ENCODE measurements at regions not wholly inside any gene's neighbourhood (a gene's known extent, or its start where the extent isn't known, plus 50 kb on each side); places are given as distances from the start of the nearest gene placed in this dataset.

DNA sequence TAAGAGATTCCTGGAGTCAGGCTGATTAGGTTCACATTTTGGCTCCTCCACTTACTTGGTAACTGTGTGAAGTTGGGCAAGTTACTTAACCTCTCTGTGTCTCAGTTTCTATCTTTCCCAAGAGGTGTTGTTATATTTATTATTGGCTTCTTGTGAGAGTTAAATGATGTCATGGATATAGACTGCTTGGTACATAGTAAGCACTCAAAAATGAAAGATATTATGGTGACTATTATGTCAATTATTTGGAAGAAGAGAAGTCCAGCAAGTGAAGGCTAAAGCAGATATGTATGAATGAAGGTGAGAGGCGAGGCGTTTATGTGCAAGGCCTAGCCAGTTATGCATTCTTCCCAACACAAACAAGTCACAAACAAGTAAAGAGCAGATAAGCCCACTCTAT is 417.4 kb downstream of the TSN start:
- no peak for ATAC-seq (ENCODE audit: low FRiP score in 2 of 2)
- no peak overlapping the region for H3K27ac ChIP-seq
- no peak for TF ChIP-seq POLR2A (IDR thresholded peaks at IDR 0.05)
- TF ChIP-seq EP300 (IDR thresholded peaks at IDR 0.05) = no peak
- TF ChIP-seq CTCF (IDR thresholded peaks at IDR 0.05) = no peak
- H3K27me3 ChIP-seq = no peaks in the 10 kb centered on the region
- H3K4me1 ChIP-seq = no peaks in the 10 kb centered on the region
- WGBS, 2 donors = 88 to 96% methylated on average over 2 of the region's 2 CpGs
- H3K4me3 ChIP-seq = no peak overlapping the region
- no peak for DNase-seq
- H3K36me3 ChIP-seq = no peaks in the 10 kb centered on the region
- H3K9me3 ChIP-seq = no peaks in the 10 kb centered on the region

DNA sequence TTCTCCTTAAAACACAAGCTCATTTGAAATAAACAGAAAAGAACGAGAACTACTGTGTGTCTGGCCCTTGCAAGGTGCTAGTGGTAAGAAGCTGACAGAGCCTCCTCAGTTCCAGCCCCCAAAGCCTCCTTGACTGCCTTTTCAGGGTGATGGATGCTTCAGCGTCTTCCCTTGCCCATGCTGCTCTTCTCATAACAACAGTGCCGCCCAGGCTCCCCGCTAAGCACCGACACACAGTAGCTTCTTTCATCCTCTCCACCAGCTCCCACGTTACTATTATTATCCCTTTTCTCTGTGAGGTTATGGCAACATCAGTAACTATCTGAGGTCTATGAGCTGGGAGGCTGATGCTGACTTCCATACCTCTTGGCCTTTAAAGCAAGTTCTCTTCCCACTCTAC is 418.6 kb downstream of the TSN start:
- H3K27me3 ChIP-seq = no peaks in the 10 kb centered on the region
- DNase-seq (no peak), ATAC-seq (ENCODE audit: low FRiP score in 2 of 2) (no peak)
- H3K9me3 ChIP-seq = no peaks in the 10 kb centered on the region
- H3K36me3 ChIP-seq = no peaks in the 10 kb centered on the region
- WGBS, 2 donors = 78 to 88% methylated on average over 6 of the region's 6 CpGs
- H3K4me3 ChIP-seq = no peak overlapping the region
- H3K4me1 ChIP-seq = no peaks in the 10 kb centered on the region
- no peak overlapping the region for H3K27ac ChIP-seq
- no peak for TF ChIP-seq POLR2A (IDR thresholded peaks at IDR 0.05)
- TF ChIP-seq CTCF (IDR thresholded peaks at IDR 0.05) = no peak
- TF ChIP-seq POLR2AphosphoS5 (IDR thresholded peaks at IDR 0.05) = no peak
- TF ChIP-seq EP300 (IDR thresholded peaks at IDR 0.05) = no peak

DNA sequence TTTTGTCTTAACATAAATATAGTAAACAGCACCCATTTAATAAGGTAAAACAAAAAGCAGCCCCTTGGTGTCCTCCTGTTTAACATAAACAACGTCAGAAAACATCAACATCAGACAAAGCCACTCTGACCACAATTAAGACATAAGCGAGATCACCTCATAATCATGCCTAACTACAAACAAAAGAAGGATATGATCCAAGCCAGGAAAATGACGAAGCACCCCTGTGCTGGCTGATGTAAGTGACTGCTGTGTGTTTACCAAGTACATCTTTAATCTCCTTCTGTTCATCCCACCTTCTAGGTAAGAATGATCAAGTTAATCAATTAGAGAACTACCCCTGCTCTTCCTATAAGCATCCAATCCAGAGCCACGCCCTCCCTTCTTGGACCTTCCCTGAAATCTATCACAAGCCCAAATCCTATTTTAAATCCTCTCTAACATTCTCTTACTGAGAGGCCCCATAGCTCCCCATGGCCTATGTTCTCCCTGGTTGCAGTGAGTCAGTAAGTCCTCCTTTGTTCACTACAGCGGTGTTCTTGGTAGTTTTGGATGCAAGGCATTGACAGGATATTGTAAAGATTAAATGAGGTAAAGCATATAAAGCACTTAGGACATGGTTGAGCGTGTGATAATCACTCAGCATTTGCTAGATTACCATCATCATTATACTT is 424.2 kb downstream of the TSN start:
- Histone ChIP-seq H3K27ac (no peak overlapping the region), H3K27me3 (no peaks in the 10 kb centered on the region), H3K4me3 (no peak overlapping the region), H3K36me3 (no peaks in the 10 kb centered on the region), H3K4me1 (no peaks in the 10 kb centered on the region), H3K9me3 (peaks cover 0 to 5% (median 0%) of the 10 kb centered on the region in 4 donors)
- DNase-seq (no peak), ATAC-seq (ENCODE audit: low FRiP score in 2 of 2) (no peak)
- TF ChIP-seq POLR2A (IDR thresholded peaks at IDR 0.05) = no peak
- TF ChIP-seq EP300 (IDR thresholded peaks at IDR 0.05) = no peak
- TF ChIP-seq POLR2AphosphoS5 (IDR thresholded peaks at IDR 0.05) = no peak
- TF ChIP-seq CTCF (IDR thresholded peaks at IDR 0.05) = no peak
- 68 to 72% methylated on average over 6 of the region's 6 CpGs for WGBS, 2 donors

DNA sequence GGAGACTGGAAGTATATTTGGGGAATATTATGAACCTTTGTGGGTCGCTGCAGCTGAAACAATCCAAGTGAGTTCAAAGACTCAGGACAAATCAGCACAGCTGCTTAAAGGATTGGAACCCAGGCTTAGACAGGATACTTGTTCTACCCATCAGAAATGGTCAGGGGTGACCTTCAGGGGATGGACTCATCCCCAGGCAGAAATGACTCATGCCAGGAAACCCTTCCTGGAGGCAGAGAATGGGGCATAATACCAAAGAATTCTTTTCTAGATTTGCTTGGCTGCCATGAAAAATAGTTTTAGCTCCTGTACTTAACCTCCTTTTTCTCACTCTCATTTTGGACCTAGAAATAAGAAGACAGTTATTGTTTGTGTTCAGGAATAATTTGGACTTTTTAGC is 425.5 kb downstream of the TSN start:
- WGBS, 2 donors = 82 to 89% methylated on average over 1 of the region's 1 CpG
- DNase-seq (no peak), ATAC-seq (ENCODE audit: low FRiP score in 2 of 2) (no peak)
- TF ChIP-seq POLR2A (IDR thresholded peaks at IDR 0.05) (no peak), POLR2AphosphoS5 (IDR thresholded peaks at IDR 0.05) (no peak), CTCF (IDR thresholded peaks at IDR 0.05) (no peak), EP300 (IDR thresholded peaks at IDR 0.05) (no peak)
- Histone ChIP-seq H3K4me3 (no peak overlapping the region), H3K27ac (no peak overlapping the region), H3K4me1 (no peaks in the 10 kb centered on the region), H3K9me3 (peaks cover 0 to 5% (median 0%) of the 10 kb centered on the region in 4 donors), H3K36me3 (no peaks in the 10 kb centered on the region), H3K27me3 (no peaks in the 10 kb centered on the region)
